ENCODE measurements at regions not wholly inside any gene's neighbourhood (a gene's known extent, or its start where the extent isn't known, plus 50 kb on each side); places are given as distances from the start of the nearest gene placed in this dataset.

DNA sequence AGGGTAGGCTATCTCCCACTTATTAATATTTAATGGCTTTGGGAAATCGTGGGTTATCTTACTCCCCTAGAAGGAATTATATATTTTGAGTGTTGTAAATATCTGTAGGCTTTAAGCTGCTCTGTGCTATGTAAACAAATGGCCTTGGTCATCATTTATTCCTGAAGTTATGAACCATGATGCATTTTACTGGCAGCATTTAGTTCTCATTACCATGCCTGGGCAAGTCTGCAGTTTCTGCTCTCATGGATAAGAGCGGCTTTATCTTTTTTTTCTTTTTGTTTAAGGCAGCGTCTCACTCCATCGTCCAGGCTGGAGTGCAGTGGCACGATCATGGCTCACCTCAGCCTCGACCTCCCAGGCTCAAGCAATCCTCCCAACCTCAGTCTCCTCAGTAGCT lies 156.1 kb downstream of the IRS2 start:
- TF ChIP-seq POLR2AphosphoS5 (IDR thresholded peaks at IDR 0.05) (no peak), EP300 (IDR thresholded peaks at IDR 0.05) (no peak), POLR2A (IDR thresholded peaks at IDR 0.05) (no peak)
- TF ChIP-seq, protein P1, sequence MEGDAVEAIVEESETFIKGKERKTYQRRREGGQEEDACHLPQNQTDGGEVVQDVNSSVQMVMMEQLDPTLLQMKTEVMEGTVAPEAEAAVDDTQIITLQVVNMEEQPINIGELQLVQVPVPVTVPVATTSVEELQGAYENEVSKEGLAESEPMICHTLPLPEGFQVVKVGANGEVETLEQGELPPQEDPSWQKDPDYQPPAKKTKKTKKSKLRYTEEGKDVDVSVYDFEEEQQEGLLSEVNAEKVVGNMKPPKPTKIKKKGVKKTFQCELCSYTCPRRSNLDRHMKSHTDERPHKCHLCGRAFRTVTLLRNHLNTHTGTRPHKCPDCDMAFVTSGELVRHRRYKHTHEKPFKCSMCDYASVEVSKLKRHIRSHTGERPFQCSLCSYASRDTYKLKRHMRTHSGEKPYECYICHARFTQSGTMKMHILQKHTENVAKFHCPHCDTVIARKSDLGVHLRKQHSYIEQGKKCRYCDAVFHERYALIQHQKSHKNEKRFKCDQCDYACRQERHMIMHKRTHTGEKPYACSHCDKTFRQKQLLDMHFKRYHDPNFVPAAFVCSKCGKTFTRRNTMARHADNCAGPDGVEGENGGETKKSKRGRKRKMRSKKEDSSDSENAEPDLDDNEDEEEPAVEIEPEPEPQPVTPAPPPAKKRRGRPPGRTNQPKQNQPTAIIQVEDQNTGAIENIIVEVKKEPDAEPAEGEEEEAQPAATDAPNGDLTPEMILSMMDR (IDR thresholded peaks at IDR 0.05) = no peak
- Histone ChIP-seq H3K9me3 (no peaks in the 10 kb centered on the region), H3K4me3 (no peak overlapping the region), H3K36me3 (no peaks in the 10 kb centered on the region), H3K27ac (no peak overlapping the region), H3K4me1 (no peaks in the 10 kb centered on the region), H3K27me3 (no peaks in the 10 kb centered on the region)
- 36 to 72% methylated on average over 4 to 6 of the region's 6 CpGs for WGBS, 2 donors (ENCODE audit: low coverage in 1 of 2)
- ATAC-seq = no peak

DNA sequence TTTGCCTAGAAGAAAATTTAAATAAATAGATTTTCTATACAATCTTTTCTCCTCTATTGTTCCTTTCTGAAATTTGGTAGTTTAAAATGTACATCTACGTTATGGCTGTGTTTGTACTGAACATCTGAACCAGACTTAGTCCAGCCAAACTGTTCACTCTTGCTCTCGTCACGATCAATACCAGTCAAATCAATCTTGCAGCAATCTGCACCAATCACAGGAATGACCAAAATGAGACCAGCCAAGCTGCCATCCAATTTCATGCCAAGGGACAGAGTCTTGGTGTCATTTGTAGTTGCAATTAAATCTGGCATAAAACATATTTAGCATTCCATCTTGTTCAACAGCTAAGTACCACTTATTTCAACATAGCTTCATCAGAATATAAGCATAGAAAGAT lies 156.6 kb downstream of the IRS2 start:
- TF ChIP-seq EP300 (IDR thresholded peaks at IDR 0.05) (no peak), POLR2A (IDR thresholded peaks at IDR 0.05) (no peak), POLR2AphosphoS5 (IDR thresholded peaks at IDR 0.05) (no peak)
- TF ChIP-seq, protein P1 (IDR thresholded peaks at IDR 0.05) = no peak
- Histone ChIP-seq H3K9me3 (no peaks in the 10 kb centered on the region), H3K27me3 (no peaks in the 10 kb centered on the region), H3K27ac (no peak overlapping the region), H3K36me3 (no peaks in the 10 kb centered on the region), H3K4me3 (no peak overlapping the region), H3K4me1 (no peaks in the 10 kb centered on the region)
- WGBS, 2 donors (ENCODE audit: low coverage in 1 of 2) = 80 to 85% methylated on average over 3 of the region's 3 CpGs
- ATAC-seq = no peak

DNA sequence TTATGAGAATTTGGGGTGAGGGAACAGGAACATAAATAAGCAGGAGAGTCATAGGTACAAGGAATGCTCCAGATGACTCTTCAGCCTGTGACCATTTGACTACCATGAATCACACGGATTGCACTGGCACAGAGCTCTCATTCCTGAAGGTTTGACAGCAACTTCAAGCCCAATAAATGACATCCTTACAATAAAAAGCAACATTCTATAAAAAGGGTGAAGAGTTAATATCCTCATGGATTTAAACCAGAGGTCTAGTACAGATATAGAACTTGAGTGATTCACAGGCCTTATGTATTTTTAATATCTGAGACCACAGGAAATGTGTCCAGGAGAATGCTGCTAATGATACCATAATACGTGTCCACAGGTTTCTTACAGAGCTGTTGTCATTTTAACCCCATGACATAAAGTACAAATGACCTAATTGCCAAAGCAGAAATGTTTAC lies 158.1 kb downstream of the IRS2 start:
- Histone ChIP-seq H3K27me3 (no peaks in the 10 kb centered on the region), H3K9me3 (no peaks in the 10 kb centered on the region), H3K36me3 (no peaks in the 10 kb centered on the region), H3K4me3 (no peak overlapping the region), H3K4me1 (no peaks in the 10 kb centered on the region), H3K27ac (no peak overlapping the region)
- no peak for ATAC-seq
- 23 to 61% methylated on average over 2 of the region's 2 CpGs for WGBS, 2 donors (ENCODE audit: low coverage in 1 of 2)
- TF ChIP-seq, protein P1 (IDR thresholded peaks at IDR 0.05) = no peak
- TF ChIP-seq POLR2AphosphoS5 (IDR thresholded peaks at IDR 0.05) (no peak), POLR2A (IDR thresholded peaks at IDR 0.05) (no peak), EP300 (IDR thresholded peaks at IDR 0.05) (no peak)

DNA sequence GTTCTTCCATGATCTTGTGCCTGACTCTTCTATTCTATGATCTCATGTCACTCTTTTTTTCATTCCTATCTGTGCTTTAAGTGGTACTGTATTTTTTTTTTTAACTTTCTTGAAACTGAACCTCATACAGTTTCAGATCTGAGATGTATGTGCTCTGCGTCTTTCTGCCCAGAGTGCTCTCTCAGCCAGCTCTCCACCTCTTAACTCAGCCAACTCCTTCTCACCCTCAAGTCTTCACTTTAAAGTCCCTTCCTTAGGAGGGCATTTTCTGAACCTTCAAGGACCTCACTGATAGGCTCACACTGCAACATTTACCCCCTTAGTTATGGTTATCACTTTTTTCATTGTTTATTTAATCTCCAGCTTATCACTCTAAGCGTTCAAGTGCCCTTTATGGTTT lies 158.7 kb downstream of the IRS2 start:
- 51 to 86% methylated on average over 1 to 2 of the region's 2 CpGs for WGBS, 2 donors (ENCODE audit: low coverage in 1 of 2)
- Histone ChIP-seq H3K36me3 (no peaks in the 10 kb centered on the region), H3K9me3 (no peaks in the 10 kb centered on the region), H3K4me1 (no peaks in the 10 kb centered on the region), H3K4me3 (no peak overlapping the region), H3K27me3 (no peaks in the 10 kb centered on the region), H3K27ac (no peak overlapping the region)
- TF ChIP-seq, protein P1 (IDR thresholded peaks at IDR 0.05) = no peak
- TF ChIP-seq POLR2A (IDR thresholded peaks at IDR 0.05) (no peak), POLR2AphosphoS5 (IDR thresholded peaks at IDR 0.05) (no peak), EP300 (IDR thresholded peaks at IDR 0.05) (no peak)
- ATAC-seq = no peak

DNA sequence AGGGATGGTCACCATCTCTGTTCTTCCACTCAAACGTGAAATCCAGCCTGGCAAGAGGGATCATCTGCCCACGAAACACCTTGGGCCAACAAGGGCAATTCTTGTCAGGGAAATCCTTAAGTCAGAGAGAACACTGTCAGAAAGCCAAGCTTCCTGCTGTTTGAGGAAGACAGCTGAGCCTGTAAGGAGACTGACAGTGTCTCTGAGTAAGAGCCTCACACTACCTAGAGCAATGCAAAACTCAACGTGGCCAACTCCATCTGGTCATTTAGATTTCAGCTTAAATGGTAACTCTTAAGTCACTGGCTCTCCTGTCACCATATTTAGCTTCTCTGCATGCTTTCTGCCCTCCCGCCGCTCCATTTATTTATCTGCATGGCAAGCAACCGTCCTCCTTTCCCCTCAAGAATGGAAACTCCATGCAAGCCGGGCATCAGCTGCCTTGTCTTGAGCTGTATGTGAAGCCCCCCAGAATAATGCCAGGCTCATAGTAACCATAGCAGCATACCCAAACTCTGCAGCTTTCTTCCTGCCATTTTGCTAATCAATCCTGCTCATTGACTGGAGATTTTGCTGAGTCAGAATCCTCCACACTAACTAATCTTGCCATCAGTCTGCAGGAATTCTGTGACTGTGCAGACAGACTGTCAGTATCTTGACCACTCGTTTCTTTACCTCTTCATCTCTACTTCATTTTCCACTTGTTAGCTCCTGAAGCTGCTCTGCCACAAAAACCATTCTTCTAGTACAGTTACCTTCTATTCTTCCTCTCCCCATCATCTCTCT lies 159.8 kb downstream of the IRS2 start:
- no peak overlapping the region for H3K27ac ChIP-seq
- TF ChIP-seq POLR2A (IDR thresholded peaks at IDR 0.05) (no peak), POLR2AphosphoS5 (IDR thresholded peaks at IDR 0.05) (no peak), EP300 (IDR thresholded peaks at IDR 0.05) (no peak)
- TF ChIP-seq, protein P1 (IDR thresholded peaks at IDR 0.05) = no peak
- WGBS, 2 donors (ENCODE audit: low coverage in 1 of 2) = 60 to 69% methylated on average over 4 to 8 of the region's 8 CpGs
- H3K36me3 ChIP-seq = no peaks in the 10 kb centered on the region
- ATAC-seq = no peak
- no peaks in the 10 kb centered on the region for H3K4me1 ChIP-seq
- no peak overlapping the region for H3K4me3 ChIP-seq
- H3K9me3 ChIP-seq = no peaks in the 10 kb centered on the region
- no peaks in the 10 kb centered on the region for H3K27me3 ChIP-seq

Measured in gastroesophageal sphincter (tissue), 4 donors.